GM12872 (cell line): ENCODE measurements at regions not wholly inside any gene's neighbourhood (a gene's known extent, or its start where the extent isn't known, plus 50 kb on each side); places are given as distances from the start of the nearest gene placed in this dataset.

Experiments
- TF ChIP-seq, protein P1 (sequence below): IDR thresholded peaks from 3 replicates; pipeline ENCODE4 v1.5.1; 2011; ENCODE audit warnings: low read depth, mild to moderate bottlenecking, low read length, moderate library complexity; ENCODE audit not compliant: insufficient read depth

GRCh38 chr7:35581605-35582210, 113.2 kb downstream of the HERPUD2 start:
- TF ChIP-seq, protein P1, sequence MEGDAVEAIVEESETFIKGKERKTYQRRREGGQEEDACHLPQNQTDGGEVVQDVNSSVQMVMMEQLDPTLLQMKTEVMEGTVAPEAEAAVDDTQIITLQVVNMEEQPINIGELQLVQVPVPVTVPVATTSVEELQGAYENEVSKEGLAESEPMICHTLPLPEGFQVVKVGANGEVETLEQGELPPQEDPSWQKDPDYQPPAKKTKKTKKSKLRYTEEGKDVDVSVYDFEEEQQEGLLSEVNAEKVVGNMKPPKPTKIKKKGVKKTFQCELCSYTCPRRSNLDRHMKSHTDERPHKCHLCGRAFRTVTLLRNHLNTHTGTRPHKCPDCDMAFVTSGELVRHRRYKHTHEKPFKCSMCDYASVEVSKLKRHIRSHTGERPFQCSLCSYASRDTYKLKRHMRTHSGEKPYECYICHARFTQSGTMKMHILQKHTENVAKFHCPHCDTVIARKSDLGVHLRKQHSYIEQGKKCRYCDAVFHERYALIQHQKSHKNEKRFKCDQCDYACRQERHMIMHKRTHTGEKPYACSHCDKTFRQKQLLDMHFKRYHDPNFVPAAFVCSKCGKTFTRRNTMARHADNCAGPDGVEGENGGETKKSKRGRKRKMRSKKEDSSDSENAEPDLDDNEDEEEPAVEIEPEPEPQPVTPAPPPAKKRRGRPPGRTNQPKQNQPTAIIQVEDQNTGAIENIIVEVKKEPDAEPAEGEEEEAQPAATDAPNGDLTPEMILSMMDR, result no peak

- TF ChIP-seq, protein P1, result no peak
Measured at GRCh38 chr7:35576031-35576573, 118.8 kb downstream of the HERPUD2 start.

DNA sequence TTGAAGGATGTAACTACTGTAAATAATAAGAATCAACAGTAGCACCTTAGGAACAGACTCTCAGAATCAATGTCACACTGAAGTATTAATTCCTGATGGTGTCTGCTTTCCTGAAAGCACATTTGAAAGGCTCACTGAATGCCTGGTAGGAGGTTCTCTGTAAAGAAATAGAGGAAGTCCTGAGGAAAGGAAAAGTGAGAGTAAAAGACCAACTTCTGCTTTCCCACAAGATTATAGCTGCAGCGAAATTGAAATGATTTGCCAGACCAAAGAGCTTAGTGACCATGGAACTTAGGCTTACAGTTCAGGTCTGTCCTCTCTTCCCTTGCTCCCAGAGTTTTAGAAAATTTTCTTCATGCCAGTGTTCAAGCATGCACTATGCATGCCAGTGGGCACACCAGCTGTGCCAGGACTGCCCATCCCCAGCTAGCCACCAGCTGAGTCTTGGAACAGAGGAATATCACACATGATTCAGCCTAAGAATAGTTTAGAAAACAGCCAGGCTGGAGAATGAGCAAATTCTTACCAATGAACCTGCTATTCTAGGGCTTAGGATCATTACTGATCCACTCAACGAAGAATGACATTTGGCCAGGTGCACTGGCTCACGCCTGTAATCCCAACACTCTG, 123.2 kb downstream of the HERPUD2 start:
- TF ChIP-seq, protein P1, result no peak

- TF ChIP-seq, protein P1, result no peak
Measured at GRCh38 chr7:35570937-35571336, 124.0 kb downstream of the HERPUD2 start.

DNA sequence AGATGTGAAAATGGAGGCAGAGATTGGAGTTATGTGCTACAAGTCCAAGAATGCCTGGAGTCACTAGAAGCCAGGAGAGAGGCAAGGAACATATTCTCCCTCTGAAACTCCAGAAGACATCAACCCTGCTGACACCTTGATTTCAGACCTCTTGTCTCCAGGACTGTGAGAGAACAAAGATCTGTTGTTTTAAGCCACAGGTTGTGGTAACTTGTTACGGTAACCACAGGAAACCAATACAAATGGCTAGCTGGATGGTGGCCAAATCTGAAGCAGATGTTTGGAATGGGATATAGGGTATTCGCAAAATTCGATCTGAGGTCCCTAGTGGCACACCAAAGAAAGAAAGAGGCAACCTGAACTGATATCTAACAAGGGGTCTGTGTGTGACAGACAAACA, 129.0 kb downstream of the HERPUD2 start:
- TF ChIP-seq, protein P1, result no peak

DNA sequence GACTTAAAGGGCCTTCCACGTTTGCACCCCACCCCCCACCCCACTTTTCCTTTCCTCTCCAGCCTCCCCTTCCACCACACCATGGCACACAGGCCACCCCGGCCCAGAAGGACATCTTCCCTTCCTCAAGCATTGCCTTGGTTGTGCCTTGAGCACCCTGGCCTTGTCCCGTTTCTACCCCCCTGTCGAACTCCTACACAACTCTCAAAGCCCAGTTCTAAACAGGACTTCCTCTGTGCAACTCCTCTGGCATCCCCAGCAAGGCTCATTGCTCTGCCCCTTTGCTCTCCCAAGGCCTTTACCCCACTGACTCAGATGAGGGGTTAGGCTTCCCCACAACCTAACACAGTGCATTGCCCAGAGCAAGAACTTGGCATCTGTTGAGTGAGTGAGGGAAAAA, 136.1 kb downstream of the HERPUD2 start:
- TF ChIP-seq, protein P1, result no peak

DNA sequence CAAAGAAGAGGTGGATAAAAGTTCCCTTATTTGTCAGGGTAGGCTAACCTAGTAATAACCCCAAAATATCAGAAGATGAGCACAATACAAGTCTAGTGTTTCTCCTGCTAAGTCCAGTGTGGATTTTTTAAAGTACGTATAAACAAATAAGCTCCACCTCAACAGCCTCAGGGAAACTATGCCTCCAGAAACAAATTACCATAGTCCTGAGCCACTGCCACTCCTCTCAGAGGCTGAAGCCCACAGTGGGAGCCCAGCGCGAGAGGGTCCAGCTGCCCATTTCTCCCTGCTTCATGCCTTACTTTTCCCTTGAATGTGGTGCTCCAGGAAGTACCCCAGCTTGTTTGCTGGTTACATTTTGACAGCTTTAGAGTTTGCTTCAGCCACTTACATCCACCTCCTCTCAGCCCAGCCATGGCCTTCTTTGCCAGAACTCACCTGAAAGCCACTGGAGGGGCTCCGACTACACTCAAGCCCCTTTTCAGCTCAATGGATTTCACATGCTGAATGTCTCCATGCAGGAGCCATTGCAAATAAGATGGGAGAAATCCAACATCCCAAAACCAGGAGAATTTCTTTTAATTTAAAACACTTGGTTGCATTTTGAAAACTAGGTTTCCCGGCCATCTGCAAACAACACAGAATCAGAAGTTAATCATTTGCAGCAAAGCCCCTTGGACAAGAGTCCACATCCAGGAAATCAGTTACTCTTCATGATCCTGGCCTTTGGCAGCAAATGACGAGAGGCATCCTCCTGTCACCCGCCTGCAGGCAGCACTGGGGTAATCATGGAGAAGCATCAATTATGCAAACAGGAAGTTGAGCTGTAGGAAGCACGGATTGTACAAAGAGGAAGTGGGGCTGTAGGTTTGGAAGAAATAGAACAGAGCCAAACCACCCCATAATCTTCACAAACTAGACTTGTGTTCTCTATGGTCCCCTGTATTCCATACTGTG, 138.1 kb downstream of the HERPUD2 start:
- TF ChIP-seq, protein P1, result no peak
